Chondrocyte (in vitro differentiated cells): ENCODE measurements at regions not wholly inside any gene's neighbourhood (a gene's known extent, or its start where the extent isn't known, plus 50 kb on each side); places are given as distances from the start of the nearest gene placed in this dataset.

Experiments
- DNase-seq: peaks from one replicate; pipeline ENCODE4 v3.0.0; 2021; ENCODE audit warnings: mixed read lengths, low spot score
- H3K27ac Mint-ChIP-seq: one replicate; pipeline ENCODE4 v1.8.0; 2021; ENCODE audit warnings: mild to moderate bottlenecking, moderate library complexity, mixed read lengths; ENCODE audit not compliant: unreplicated experiment
- H3K27me3 Mint-ChIP-seq: 2 replicates; pipeline ENCODE4 v1.8.0; 2021; ENCODE audit warnings: low read depth, mixed read lengths
- H3K36me3 Mint-ChIP-seq: 2 replicates; pipeline ENCODE4 v1.8.0; 2021; ENCODE audit warnings: low read depth, mixed read lengths
- H3K4me1 Mint-ChIP-seq: 2 replicates; pipeline ENCODE4 v1.8.0; 2021; ENCODE audit warnings: low read depth, mild to moderate bottlenecking, mixed read lengths
- H3K4me3 Mint-ChIP-seq: one replicate; pipeline ENCODE4 v1.8.0; 2021; ENCODE audit warnings: mild to moderate bottlenecking, moderate library complexity, mixed read lengths; ENCODE audit not compliant: unreplicated experiment
- H3K9me3 Mint-ChIP-seq: 2 replicates; pipeline ENCODE4 v1.8.0; 2021; ENCODE audit warnings: low read depth, mixed read lengths
- CTCF ChIP-seq: fragments of 200-600 bp; sonication (generic); IDR thresholded peaks from 2 replicates; pipeline ENCODE4 v1.5.0; 2021; ENCODE audit warnings: antibody characterized with exemption, mild to moderate bottlenecking, moderate library complexity

- Mint-ChIP-seq H3K27me3 (peaks cover 46% of the 10 kb centered on the region), H3K9me3 (peaks cover 5% of the 10 kb centered on the region), H3K4me1 (peaks cover 5% of the 10 kb centered on the region), H3K4me3 (no peak overlapping the region), H3K36me3 (no peaks in the 10 kb centered on the region), H3K27ac (no peak overlapping the region)
- TF ChIP-seq CTCF, result no peak
- DNase-seq, result no peak
These were observed 104.4 kb downstream of the ADRA2C start for GRCh38 chr4:3870567-3870962.

- Mint-ChIP-seq H3K4me1 (peaks cover 5% of the 10 kb centered on the region), H3K36me3 (no peaks in the 10 kb centered on the region), H3K27me3 (peaks cover 47% of the 10 kb centered on the region), H3K9me3 (peaks cover 5% of the 10 kb centered on the region), H3K27ac (no peak overlapping the region), H3K4me3 (peak overlapping the region; percentile 40)
- peak; percentile 86 for DNase-seq
- TF ChIP-seq CTCF, result no peak
These were observed 105.1 kb downstream of the ADRA2C start for GRCh38 chr4:3871181-3871852.

- Mint-ChIP-seq H3K4me1 (peaks cover 5% of the 10 kb centered on the region), H3K4me3 (no peak overlapping the region), H3K9me3 (peaks cover 5% of the 10 kb centered on the region), H3K27me3 (peaks cover 47% of the 10 kb centered on the region), H3K27ac (no peak overlapping the region), H3K36me3 (no peaks in the 10 kb centered on the region)
- DNase-seq, result peak; percentile 80
- TF ChIP-seq CTCF, result no peak
These were observed 106.0 kb downstream of the ADRA2C start for GRCh38 chr4:3871881-3872833.

- peaks cover 49% of the 10 kb centered on the region for H3K27me3 Mint-ChIP-seq
- H3K4me1 Mint-ChIP-seq, result peaks cover 5% of the 10 kb centered on the region
- peaks cover 11% of the 10 kb centered on the region for H3K9me3 Mint-ChIP-seq
- no peak overlapping the region for H3K4me3 Mint-ChIP-seq
- no peak for DNase-seq
- peaks cover 3% of the 10 kb centered on the region for H3K36me3 Mint-ChIP-seq
- no peak overlapping the region for H3K27ac Mint-ChIP-seq
- TF ChIP-seq CTCF, result no peak
These were observed 106.7 kb downstream of the ADRA2C start for GRCh38 chr4:3872834-3873313.

GRCh38 chr4:3873408-3874027, 107.3 kb downstream of the ADRA2C start:
- H3K4me1 Mint-ChIP-seq, result peaks cover 5% of the 10 kb centered on the region
- H3K27me3 Mint-ChIP-seq, result peaks cover 56% of the 10 kb centered on the region
- H3K27ac Mint-ChIP-seq, result no peak overlapping the region
- peak; percentile 68 for DNase-seq
- H3K4me3 Mint-ChIP-seq, result no peak overlapping the region
- peaks cover 8% of the 10 kb centered on the region for H3K36me3 Mint-ChIP-seq
- H3K9me3 Mint-ChIP-seq, result peaks cover 14% of the 10 kb centered on the region
- TF ChIP-seq CTCF, result no peak
